ENCODE measurements at regions not wholly inside any gene's neighbourhood (a gene's known extent, or its start where the extent isn't known, plus 50 kb on each side); places are given as distances from the start of the nearest gene placed in this dataset.

DNA sequence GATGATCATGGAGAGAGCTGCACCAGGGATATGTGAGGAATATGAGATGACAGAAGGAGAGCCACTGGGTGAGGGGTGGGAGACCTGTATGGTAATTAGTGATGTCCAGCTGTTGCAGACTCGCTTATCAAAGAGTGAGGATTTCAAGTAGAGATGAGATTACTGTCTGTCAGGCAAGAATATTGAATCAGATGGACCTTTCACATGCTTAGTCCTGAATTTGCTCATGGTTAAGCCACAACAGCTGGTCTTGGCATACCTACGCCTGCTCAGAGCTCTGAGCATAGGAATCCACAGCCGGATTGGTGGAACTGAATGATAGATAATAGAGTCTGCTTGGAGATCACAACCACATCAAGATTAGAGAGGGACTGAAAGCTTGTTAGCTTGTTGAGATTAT, 115.2 kb upstream of the ARHGAP5 start:
- no peak overlapping the region for H4K5ac ChIP-seq (ENCODE audit: insufficient read length, low read depth, low read length)
- H2BK12ac ChIP-seq (ENCODE audit: low read depth, low read length): no peak overlapping the region
- no peaks in the 10 kb centered on the region for H3K36me3 ChIP-seq (ENCODE audit: control insufficient read depth in 2 of 4, insufficient read depth in 4 of 4, low read length in 3 of 4)
- H3K18ac ChIP-seq (ENCODE audit: extremely low read depth, low read length): no peak overlapping the region
- no peak for DNase-seq (ENCODE audit: low read depth in 1 of 2, low spot score in 2 of 2)
- no peak overlapping the region for H2AFZ ChIP-seq (ENCODE audit: low read length)
- H3K23me2 ChIP-seq (ENCODE audit: low read depth, low read length): no peaks in the 10 kb centered on the region
- no peak overlapping the region for H2BK15ac ChIP-seq (ENCODE audit: low read length)
- no peaks in the 10 kb centered on the region; the same call in 1 of the 2 replicates for H3K79me1 ChIP-seq (ENCODE audit: low read depth, low read length)
- H3K4me3 ChIP-seq (ENCODE audit: extremely low read depth in 1 of 4, insufficient read depth in 2 of 4, low read depth in 3 of 4, low read length in 4 of 4): no peak overlapping the region
- no peak overlapping the region for H4K91ac ChIP-seq (replicated peaks; ENCODE audit: insufficient read length, low read length)
- no peak overlapping the region for H2AK5ac ChIP-seq (ENCODE audit: low read depth, low read length)
- H3K23ac ChIP-seq (ENCODE audit: insufficient read length): no peak overlapping the region
- no peak overlapping the region for H4K8ac ChIP-seq (ENCODE audit: extremely low read depth, insufficient read depth, low read length)
- no peak overlapping the region for H3K14ac ChIP-seq (ENCODE audit: insufficient read length)
- 86% methylated on average over 3 of the region's 3 CpGs; no CpG with 5 or more reads in 1 of the 2 experiments for WGBS, 2 experiments (ENCODE audit: extremely low coverage in 1 of 2, insufficient coverage in 1 of 2, insufficient read length in 1 of 2, insufficient replicate concordance in 2 of 2, low coverage in 1 of 2, low lambda C conversion rate in 2 of 2, missing lambda C conversion rate in 1 of 2)
- no peak overlapping the region for H3K56ac ChIP-seq (replicated peaks; ENCODE audit: insufficient read length, low read depth, low read length)
- H3K4me2 ChIP-seq (ENCODE audit: insufficient read depth in 1 of 2, low read depth in 2 of 2, low read length in 2 of 2): no peak overlapping the region
- no peak overlapping the region for H3K27ac ChIP-seq (ENCODE audit: low read depth, low read length)
- no peak for FAIRE-seq
- H3K4me1 ChIP-seq (replicated peaks in 1 of 4; ENCODE audit: control insufficient read depth in 3 of 4, insufficient read depth in 4 of 4, low read length in 3 of 4): no peaks in the 10 kb centered on the region
- H4K20me1 ChIP-seq (replicated peaks in 1 of 2; ENCODE audit: control insufficient read depth in 1 of 2, insufficient read depth in 2 of 2, low read length in 2 of 2): no peaks in the 10 kb centered on the region
- ChIA-PET CTCF (ENCODE audit: partially characterized antibody) (interaction anchor here (1.5 kb wide), 1 partner anchor 19 kb away, joined by 4 read pairs; no protein-coding TSS in a partner anchor), POLR2A (ENCODE audit: partially characterized antibody) (no interaction called here)
- no peak overlapping the region for H3K9ac ChIP-seq (replicated peaks in 1 of 4; ENCODE audit: extremely low read depth in 1 of 4, low read depth in 3 of 4, low read length in 3 of 4)
- H3K4ac ChIP-seq (replicated peaks; ENCODE audit: insufficient read length, low read depth, low read length): no peak overlapping the region
- H3K9me3 ChIP-seq (ENCODE audit: insufficient read depth in 2 of 2, low read depth in 1 of 2, low read length in 1 of 2): peaks cover 8 to 9% of the 10 kb centered on the region in 2 experiments; a peak in 3 of 4 replicates
- H2BK5ac ChIP-seq (ENCODE audit: low read depth, low read length): no peak overlapping the region
- H2BK120ac ChIP-seq (replicated peaks; ENCODE audit: low read depth, low read length): no peak overlapping the region
- TF ChIP-seq SIX5 (IDR thresholded peaks at IDR 0.05; ENCODE audit: low read depth, low read length): no peak
- TF ChIP-seq ASH2L (IDR thresholded peaks at IDR 0.05; ENCODE audit: low read length): no peak
- TF ChIP-seq JUND (IDR thresholded peaks at IDR 0.05; ENCODE audit: low read length): no peak
- TF ChIP-seq, protein P1, sequence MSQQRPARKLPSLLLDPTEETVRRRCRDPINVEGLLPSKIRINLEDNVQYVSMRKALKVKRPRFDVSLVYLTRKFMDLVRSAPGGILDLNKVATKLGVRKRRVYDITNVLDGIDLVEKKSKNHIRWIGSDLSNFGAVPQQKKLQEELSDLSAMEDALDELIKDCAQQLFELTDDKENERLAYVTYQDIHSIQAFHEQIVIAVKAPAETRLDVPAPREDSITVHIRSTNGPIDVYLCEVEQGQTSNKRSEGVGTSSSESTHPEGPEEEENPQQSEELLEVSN (IDR thresholded peaks at IDR 0.05): no peak
- no peak for TF ChIP-seq SP4 (IDR thresholded peaks at IDR 0.05; ENCODE audit: low read length)
- TF ChIP-seq NRF1 (IDR thresholded peaks at IDR 0.05; ENCODE audit: low read depth, low read length): no peak
- no peak for TF ChIP-seq TBP (IDR thresholded peaks at IDR 0.05; ENCODE audit: low read depth, low read length)
- TF ChIP-seq HDAC6 (IDR thresholded peaks at IDR 0.05; ENCODE audit: low read depth, low read length): no peak
- no peak for TF ChIP-seq BRCA1 (IDR thresholded peaks at IDR 0.05; ENCODE audit: low read depth, low read length)
- no peaks in the 10 kb centered on the region for H3K27me3 ChIP-seq (replicated peaks in 1 of 4; ENCODE audit: control insufficient read depth in 3 of 4, extremely low read depth in 1 of 4, insufficient read depth in 3 of 4, low read length in 3 of 4)
- no peaks in the 10 kb centered on the region for H3K79me2 ChIP-seq (ENCODE audit: control insufficient read depth in 1 of 2, insufficient read depth in 2 of 2, low read length in 2 of 2)
- no peak overlapping the region for H2BK20ac ChIP-seq (ENCODE audit: low read length)

All from H1 (cell line).